ENCODE measurements at regions not wholly inside any gene's neighbourhood (a gene's known extent, or its start where the extent isn't known, plus 50 kb on each side); places are given as distances from the start of the nearest gene placed in this dataset.

GRCh38 chr9:126225611-126226609, 100.7 kb upstream of the MVB12B start:
- Histone ChIP-seq H3K9ac (ENCODE audit: insufficient read depth, low read length, poor library complexity, severe bottlenecking) (no peak overlapping the region), H2AFZ (ENCODE audit: insufficient read depth, low read depth, low read length, poor library complexity, severe bottlenecking) (no peak overlapping the region), H3K79me2 (ENCODE audit: insufficient read depth, low read length) (no peaks in the 10 kb centered on the region), H3K9me3 (replicated peaks in 1 of 2; ENCODE audit: control insufficient read depth in 1 of 2, insufficient read depth in 1 of 2, low read length in 2 of 2) (peaks cover 4 to 10% of the 10 kb centered on the region in 2 donors), H3K4me1 (ENCODE audit: control insufficient read depth in 1 of 2, insufficient read depth in 2 of 2, low read length in 2 of 2) (peaks cover 0 to 3% of the 10 kb centered on the region in 2 donors), H3K4me2 (replicated peaks; ENCODE audit: extremely low read depth, low read length, poor library complexity, severe bottlenecking) (no peak overlapping the region), H3K27me3 (ENCODE audit: control insufficient read depth in 2 of 2, insufficient read depth in 2 of 2, low read length in 2 of 2) (peaks cover 15 to 40% of the 10 kb centered on the region in 2 donors), H4K20me1 (ENCODE audit: insufficient read depth, low read length) (no peaks in the 10 kb centered on the region), H3K36me3 (replicated peaks in 1 of 2; ENCODE audit: control insufficient read depth in 1 of 2, insufficient read depth in 2 of 2, low read length in 2 of 2) (no peaks in the 10 kb centered on the region), H3K4me3 (replicated peaks in 1 of 3; ENCODE audit: low read depth in 2 of 3, low read length in 3 of 3) (no peak overlapping the region), H3K27ac (ENCODE audit: low read depth in 1 of 2, low read length in 2 of 2) (no peak overlapping the region)
- WGBS (ENCODE audit: insufficient coverage), result 81% methylated on average over 16 of the region's 18 CpGs
- H3K27me3 Mint-ChIP-seq (ENCODE audit: low read depth in 3 of 3), result peaks cover 40 to 67% (median 50%) of the 10 kb centered on the region in 3 donors
- peaks cover 3% of the 10 kb centered on the region for H3K4me1 Mint-ChIP-seq
- no peak overlapping the region for H3K4me3 Mint-ChIP-seq
- no peak overlapping the region for H3K27ac Mint-ChIP-seq
- peaks cover 0 to 17% (median 10%) of the 10 kb centered on the region in 7 donors for H3K9me3 Mint-ChIP-seq
- intact Hi-C loops (cut with micrococcal nuclease), result loop anchor here in 1 of 2 donors (5.0 kb wide), 1 partner anchor 669 kb away; no protein-coding TSS in a partner anchor
- TF ChIP-seq CTCF (IDR thresholded peaks at IDR 0.05), result no peak
- H3K36me3 Mint-ChIP-seq, result no peaks in the 10 kb centered on the region
- DNase-seq, result no peak

GRCh38 chr9:126226991-126227936, 99.4 kb upstream of the MVB12B start:
- peaks cover 0 to 4% (median under 1%) of the 10 kb centered on the region in 7 donors for H3K9me3 Mint-ChIP-seq
- Histone ChIP-seq H3K4me1 (ENCODE audit: control insufficient read depth in 1 of 2, insufficient read depth in 2 of 2, low read length in 2 of 2) (peaks cover 0 to 3% of the 10 kb centered on the region in 2 donors), H3K9ac (ENCODE audit: insufficient read depth, low read length, poor library complexity, severe bottlenecking) (no peak overlapping the region), H3K4me2 (replicated peaks; ENCODE audit: extremely low read depth, low read length, poor library complexity, severe bottlenecking) (no peak overlapping the region), H3K36me3 (replicated peaks in 1 of 2; ENCODE audit: control insufficient read depth in 1 of 2, insufficient read depth in 2 of 2, low read length in 2 of 2) (no peaks in the 10 kb centered on the region), H3K4me3 (replicated peaks in 1 of 3; ENCODE audit: low read depth in 2 of 3, low read length in 3 of 3) (no peak overlapping the region), H2AFZ (ENCODE audit: insufficient read depth, low read depth, low read length, poor library complexity, severe bottlenecking) (no peak overlapping the region), H3K9me3 (replicated peaks in 1 of 2; ENCODE audit: control insufficient read depth in 1 of 2, insufficient read depth in 1 of 2, low read length in 2 of 2) (peaks cover under 1 to 4% of the 10 kb centered on the region in 2 donors), H3K79me2 (ENCODE audit: insufficient read depth, low read length) (no peaks in the 10 kb centered on the region), H4K20me1 (ENCODE audit: insufficient read depth, low read length) (no peaks in the 10 kb centered on the region), H3K27ac (ENCODE audit: low read depth in 1 of 2, low read length in 2 of 2) (no peak overlapping the region), H3K27me3 (ENCODE audit: control insufficient read depth in 2 of 2, insufficient read depth in 2 of 2, low read length in 2 of 2) (peaks cover 7 to 27% of the 10 kb centered on the region in 2 donors)
- H3K4me3 Mint-ChIP-seq, result peak overlapping the region in 1 of 2 donors; percentile 8
- H3K36me3 Mint-ChIP-seq, result no peaks in the 10 kb centered on the region
- H3K27me3 Mint-ChIP-seq (ENCODE audit: low read depth in 3 of 3), result peaks cover 30 to 53% (median 37%) of the 10 kb centered on the region in 3 donors
- TF ChIP-seq CTCF (IDR thresholded peaks at IDR 0.05), result no peak
- intact Hi-C loops (cut with micrococcal nuclease), result loop anchor here in 1 of 2 donors (5.0 kb wide), 1 partner anchor 670 kb away; no protein-coding TSS in a partner anchor
- peaks cover 3% of the 10 kb centered on the region for H3K4me1 Mint-ChIP-seq
- DNase-seq, result no peak
- peak overlapping the region in 1 of 7 donors; percentile 15 for H3K27ac Mint-ChIP-seq
- 80% methylated on average over 25 of the region's 27 CpGs for WGBS (ENCODE audit: insufficient coverage)

Data from CD14-positive monocyte (primary cell).